ENCODE measurements at regions not wholly inside any gene's neighbourhood (a gene's known extent, or its start where the extent isn't known, plus 50 kb on each side); places are given as distances from the start of the nearest gene placed in this dataset.
"Not testable (repeated sequence)": the region's sequence is repeated elsewhere in the genome, so short reads cannot be mapped to it uniquely, and the experiment has no call there.

DNA sequence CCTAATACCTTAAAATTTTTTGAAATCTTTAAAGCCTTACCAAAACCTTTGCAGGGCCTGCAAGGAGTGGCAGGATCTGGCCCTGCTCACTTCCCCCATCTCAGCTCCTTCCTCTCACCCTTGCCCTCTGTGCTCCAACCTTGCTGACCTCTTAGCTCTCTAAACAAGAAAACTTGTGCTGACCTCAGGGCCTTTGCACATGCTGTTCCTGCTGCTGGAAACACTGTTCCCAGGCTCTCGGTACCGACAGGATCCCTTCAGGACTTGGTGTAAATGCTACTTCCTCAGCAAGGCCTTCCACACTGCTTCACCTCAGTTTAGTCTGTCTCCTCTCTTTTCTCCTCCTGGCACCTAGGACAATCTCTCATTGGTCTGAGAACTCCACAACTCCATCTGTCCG, 155.4 kb upstream of the IQSEC1 start:
- Histone ChIP-seq H2BK120ac (ENCODE audit: low read depth, low read length) (no peak overlapping the region), H3K4me2 (ENCODE audit: insufficient read depth, low read length, poor library complexity, severe bottlenecking) (no peak overlapping the region), H2BK15ac (ENCODE audit: low read length) (no peak overlapping the region), H3K4me3 (ENCODE audit: low read length in 2 of 2) (no peak overlapping the region), H2AFZ (ENCODE audit: low read length) (no peak overlapping the region), H3K27ac (replicated peaks; ENCODE audit: low read length) (no peak overlapping the region), H4K8ac (ENCODE audit: low read depth, low read length) (no peak overlapping the region), H3K36me3 (replicated peaks in 1 of 2; ENCODE audit: control insufficient read depth in 2 of 2, insufficient read depth in 2 of 2, low read length in 2 of 2) (no peaks in the 10 kb centered on the region), H3K27me3 (ENCODE audit: control insufficient read depth in 3 of 3, insufficient read depth in 3 of 3, low read depth in 1 of 3, low read length in 3 of 3) (no peaks in the 10 kb centered on the region), H3K18ac (ENCODE audit: low read length) (no peak overlapping the region), H3K14ac (ENCODE audit: low read length) (no peak overlapping the region), H3K4me1 (ENCODE audit: control insufficient read depth in 2 of 2, insufficient read depth in 1 of 2, low read depth in 1 of 2, low read length in 2 of 2) (peaks cover 0 to 1% of the 10 kb centered on the region in 2 donors), H2BK12ac (ENCODE audit: low read length) (no peak overlapping the region), H2BK5ac (ENCODE audit: low read length) (no peak overlapping the region), H4K91ac (ENCODE audit: low read depth, low read length, poor library complexity) (no peak overlapping the region), H3K9me3 (replicated peaks in 1 of 2; ENCODE audit: control insufficient read depth in 2 of 2, insufficient read depth in 1 of 2, low read depth in 1 of 2, low read length in 2 of 2) (no peaks in the 10 kb centered on the region), H3K9ac (ENCODE audit: low read depth, low read length, poor library complexity) (no peak overlapping the region), H2AK5ac (ENCODE audit: low read depth, low read length) (no peak overlapping the region), H3K4ac (ENCODE audit: low read length) (no peak overlapping the region), H3K79me1 (ENCODE audit: low read depth, low read length) (peaks cover 2% of the 10 kb centered on the region), H3K23ac (ENCODE audit: low read depth, low read length, poor library complexity) (no peak overlapping the region)
- DNase-seq (ENCODE audit: low spot score) = no peak
- WGBS, 2 donors (ENCODE audit: extremely low coverage in 2 of 2, insufficient read length in 2 of 2, insufficient replicate concordance in 1 of 2) = no CpG with 5 or more reads among the region's 3 CpGs

DNA sequence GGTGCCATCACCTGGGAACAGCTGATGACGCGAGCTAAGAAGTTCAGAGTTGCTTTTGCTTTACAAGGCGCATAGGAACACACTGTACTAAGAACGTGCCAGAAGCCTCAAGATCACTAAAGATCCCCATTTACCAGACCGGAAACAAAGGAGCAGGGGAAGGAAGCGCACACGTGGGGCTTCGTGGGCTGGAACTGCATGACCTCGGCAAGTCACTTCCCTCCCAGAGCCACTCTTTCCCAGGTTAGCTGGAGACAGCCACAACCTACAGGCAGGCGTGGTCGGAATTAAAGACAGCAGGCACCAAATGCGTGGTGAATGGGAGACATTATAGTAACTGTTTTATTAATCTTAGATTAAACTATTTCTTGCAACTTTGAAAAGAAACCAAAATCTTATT, 154.9 kb upstream of the IQSEC1 start:
- H3K27ac ChIP-seq (replicated peaks; ENCODE audit: low read length); H3K14ac ChIP-seq (ENCODE audit: low read length); H3K18ac ChIP-seq (ENCODE audit: low read length); H3K9ac ChIP-seq (ENCODE audit: low read depth, low read length, poor library complexity); H3K9me3 ChIP-seq (replicated peaks in 1 of 2; ENCODE audit: control insufficient read depth in 2 of 2, insufficient read depth in 1 of 2, low read depth in 1 of 2, low read length in 2 of 2); H3K4me1 ChIP-seq (ENCODE audit: control insufficient read depth in 2 of 2, insufficient read depth in 1 of 2, low read depth in 1 of 2, low read length in 2 of 2); H2AFZ ChIP-seq (ENCODE audit: low read length); H4K8ac ChIP-seq (ENCODE audit: low read depth, low read length); H4K91ac ChIP-seq (ENCODE audit: low read depth, low read length, poor library complexity); H3K27me3 ChIP-seq (ENCODE audit: control insufficient read depth in 3 of 3, insufficient read depth in 3 of 3, low read depth in 1 of 3, low read length in 3 of 3); H2BK5ac ChIP-seq (ENCODE audit: low read length); H3K79me1 ChIP-seq (ENCODE audit: low read depth, low read length); H2AK5ac ChIP-seq (ENCODE audit: low read depth, low read length); H3K4me3 ChIP-seq (ENCODE audit: low read length in 2 of 2); DNase-seq (ENCODE audit: low spot score); H3K36me3 ChIP-seq (replicated peaks in 1 of 2; ENCODE audit: control insufficient read depth in 2 of 2, insufficient read depth in 2 of 2, low read length in 2 of 2); H3K4ac ChIP-seq (ENCODE audit: low read length); H2BK120ac ChIP-seq (ENCODE audit: low read depth, low read length); H2BK12ac ChIP-seq (ENCODE audit: low read length); H2BK15ac ChIP-seq (ENCODE audit: low read length); H3K4me2 ChIP-seq (ENCODE audit: insufficient read depth, low read length, poor library complexity, severe bottlenecking): not testable (repeated sequence)
- H3K23ac ChIP-seq (ENCODE audit: low read depth, low read length, poor library complexity) = peak overlapping the region; percentile 96
- WGBS, 2 donors (ENCODE audit: extremely low coverage in 2 of 2, insufficient read length in 2 of 2, insufficient replicate concordance in 1 of 2) = no CpG with 5 or more reads among the region's 12 CpGs

DNA sequence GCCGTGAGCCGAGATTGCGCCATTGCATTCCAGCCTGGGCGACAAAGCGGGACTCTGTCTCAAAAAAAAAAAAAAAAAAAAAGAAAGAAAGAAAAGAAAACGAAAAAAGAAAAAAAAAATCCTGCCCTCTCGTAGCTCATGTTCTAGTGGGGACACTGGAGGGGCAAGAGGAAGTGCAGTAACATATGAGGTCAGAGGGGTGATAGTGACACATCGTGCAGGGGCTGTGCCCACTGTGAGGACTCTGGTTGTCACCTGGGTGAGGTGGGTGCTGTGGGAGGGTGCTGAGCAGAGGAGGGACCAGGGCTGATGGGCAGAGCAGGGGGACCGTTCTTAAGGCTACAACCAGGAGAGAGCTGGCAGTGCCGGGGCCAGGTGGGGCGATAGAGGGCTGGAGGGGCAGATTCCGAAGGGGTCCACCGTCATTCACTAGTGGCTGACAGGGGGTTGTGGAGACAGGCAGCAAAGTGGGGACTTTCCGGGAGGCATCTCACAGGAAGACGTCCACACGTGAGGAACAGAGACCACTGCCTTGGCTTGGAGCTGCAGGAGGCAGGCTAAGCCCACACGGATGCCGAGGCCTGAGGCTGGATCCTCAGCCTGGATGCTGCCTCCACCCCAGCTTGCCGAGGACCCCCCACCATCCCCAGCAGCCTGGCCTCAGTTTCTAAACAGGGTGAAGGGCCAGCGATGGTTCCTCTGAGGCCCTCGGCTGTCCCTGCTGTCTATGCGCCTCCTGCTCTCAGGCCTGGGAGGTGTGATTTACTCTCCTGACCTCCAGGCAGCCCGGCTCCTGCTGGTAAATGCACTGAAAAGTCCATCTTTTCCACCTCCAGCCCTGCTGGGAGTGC, 154.3 kb upstream of the IQSEC1 start:
- Histone ChIP-seq H2BK12ac (ENCODE audit: low read length) (no peak overlapping the region), H3K79me1 (ENCODE audit: low read depth, low read length) (peaks cover 3% of the 10 kb centered on the region), H3K27me3 (ENCODE audit: control insufficient read depth in 3 of 3, insufficient read depth in 3 of 3, low read depth in 1 of 3, low read length in 3 of 3) (no peaks in the 10 kb centered on the region), H3K18ac (ENCODE audit: low read length) (peak overlapping the region; percentile 64), H3K4ac (ENCODE audit: low read length) (no peak overlapping the region), H3K9me3 (replicated peaks in 1 of 2; ENCODE audit: control insufficient read depth in 2 of 2, insufficient read depth in 1 of 2, low read depth in 1 of 2, low read length in 2 of 2) (no peaks in the 10 kb centered on the region), H4K8ac (ENCODE audit: low read depth, low read length) (no peak overlapping the region), H3K36me3 (replicated peaks in 1 of 2; ENCODE audit: control insufficient read depth in 2 of 2, insufficient read depth in 2 of 2, low read length in 2 of 2) (no peaks in the 10 kb centered on the region), H3K4me1 (ENCODE audit: control insufficient read depth in 2 of 2, insufficient read depth in 1 of 2, low read depth in 1 of 2, low read length in 2 of 2) (peaks cover 0 to 1% of the 10 kb centered on the region in 2 donors), H2AK5ac (ENCODE audit: low read depth, low read length) (no peak overlapping the region), H3K23ac (ENCODE audit: low read depth, low read length, poor library complexity) (peak overlapping the region; percentile 96), H3K9ac (ENCODE audit: low read depth, low read length, poor library complexity) (no peak overlapping the region), H3K4me3 (ENCODE audit: low read length in 2 of 2) (no peak overlapping the region), H4K91ac (ENCODE audit: low read depth, low read length, poor library complexity) (no peak overlapping the region), H3K27ac (replicated peaks; ENCODE audit: low read length) (no peak overlapping the region), H3K14ac (ENCODE audit: low read length) (peak overlapping the region; percentile 38), H2AFZ (ENCODE audit: low read length) (no peak overlapping the region), H3K4me2 (ENCODE audit: insufficient read depth, low read length, poor library complexity, severe bottlenecking) (no peak overlapping the region), H2BK5ac (ENCODE audit: low read length) (no peak overlapping the region), H2BK120ac (ENCODE audit: low read depth, low read length) (no peak overlapping the region), H2BK15ac (ENCODE audit: low read length) (no peak overlapping the region)
- WGBS, 2 donors (ENCODE audit: extremely low coverage in 2 of 2, insufficient read length in 2 of 2, insufficient replicate concordance in 1 of 2) = no CpG with 5 or more reads among the region's 23 CpGs
- no peak for DNase-seq (ENCODE audit: low spot score)

DNA sequence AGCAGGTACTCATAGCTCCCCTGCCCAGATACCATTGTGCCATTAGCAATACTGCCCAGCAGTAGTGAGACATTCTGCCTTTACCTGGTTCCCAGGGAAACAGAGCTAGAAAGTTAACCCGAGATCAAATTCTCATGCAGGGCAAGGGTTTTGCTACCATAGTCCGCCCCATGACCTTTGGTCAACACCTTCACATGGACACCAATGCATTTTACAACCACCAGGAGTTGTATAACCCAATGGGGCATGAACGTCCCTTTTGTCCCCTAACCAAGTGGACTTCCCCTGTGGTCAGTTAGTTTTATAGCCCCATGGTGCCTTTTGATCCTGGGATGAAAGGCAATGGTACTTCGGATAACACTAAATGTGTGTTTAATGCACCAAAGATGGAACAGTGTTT, 151.7 kb upstream of the IQSEC1 start:
- DNase-seq (ENCODE audit: low spot score) = no peak
- no CpG with 5 or more reads among the region's 4 CpGs for WGBS, 2 donors (ENCODE audit: extremely low coverage in 2 of 2, insufficient read length in 2 of 2, insufficient replicate concordance in 1 of 2)
- H2BK5ac ChIP-seq (ENCODE audit: low read length) = no peak overlapping the region
- H4K91ac ChIP-seq (ENCODE audit: low read depth, low read length, poor library complexity) = no peak overlapping the region
- H3K4ac ChIP-seq (ENCODE audit: low read length) = no peak overlapping the region
- no peaks in the 10 kb centered on the region for H3K36me3 ChIP-seq (replicated peaks in 1 of 2; ENCODE audit: control insufficient read depth in 2 of 2, insufficient read depth in 2 of 2, low read length in 2 of 2)
- H2AK5ac ChIP-seq (ENCODE audit: low read depth, low read length) = no peak overlapping the region
- H3K79me1 ChIP-seq (ENCODE audit: low read depth, low read length) = peaks cover 3% of the 10 kb centered on the region
- no peaks in the 10 kb centered on the region for H3K27me3 ChIP-seq (ENCODE audit: control insufficient read depth in 3 of 3, insufficient read depth in 3 of 3, low read depth in 1 of 3, low read length in 3 of 3)
- no peak overlapping the region for H2BK12ac ChIP-seq (ENCODE audit: low read length)
- no peak overlapping the region for H3K9ac ChIP-seq (ENCODE audit: low read depth, low read length, poor library complexity)
- peak overlapping the region; percentile 67 for H2BK120ac ChIP-seq (ENCODE audit: low read depth, low read length)
- H4K8ac ChIP-seq (ENCODE audit: low read depth, low read length) = no peak overlapping the region
- no peak overlapping the region for H3K27ac ChIP-seq (replicated peaks; ENCODE audit: low read length)
- no peak overlapping the region for H3K4me3 ChIP-seq (ENCODE audit: low read length in 2 of 2)
- H3K23ac ChIP-seq (ENCODE audit: low read depth, low read length, poor library complexity) = no peak overlapping the region
- no peaks in the 10 kb centered on the region for H3K4me1 ChIP-seq (ENCODE audit: control insufficient read depth in 2 of 2, insufficient read depth in 1 of 2, low read depth in 1 of 2, low read length in 2 of 2)
- H3K18ac ChIP-seq (ENCODE audit: low read length) = no peak overlapping the region
- no peak overlapping the region for H2BK15ac ChIP-seq (ENCODE audit: low read length)
- no peak overlapping the region for H2AFZ ChIP-seq (ENCODE audit: low read length)
- no peaks in the 10 kb centered on the region for H3K9me3 ChIP-seq (replicated peaks in 1 of 2; ENCODE audit: control insufficient read depth in 2 of 2, insufficient read depth in 1 of 2, low read depth in 1 of 2, low read length in 2 of 2)
- no peak overlapping the region for H3K4me2 ChIP-seq (ENCODE audit: insufficient read depth, low read length, poor library complexity, severe bottlenecking)
- no peak overlapping the region for H3K14ac ChIP-seq (ENCODE audit: low read length)
